ENCODE measurements at regions not wholly inside any gene's neighbourhood (a gene's known extent, or its start where the extent isn't known, plus 50 kb on each side); places are given as distances from the start of the nearest gene placed in this dataset.
A peak's percentile ranks its signal among the peaks of the same experiment; 100 is the strongest.

- Histone ChIP-seq H3K4me2 (ENCODE audit: low read depth, low read length, poor library complexity, severe bottlenecking) (no peak overlapping the region), H3F3A (ENCODE audit: low read depth) (no peaks in the 10 kb centered on the region), H3K9me2 (replicated peaks; ENCODE audit: low read depth, low read length) (no peaks in the 10 kb centered on the region), H3K79me2 (ENCODE audit: insufficient read depth, low read length) (no peaks in the 10 kb centered on the region), H3K9me3 (ENCODE audit: insufficient read depth, low read depth, low read length) (no peaks in the 10 kb centered on the region), H3K4me3 (ENCODE audit: low read length, poor library complexity, severe bottlenecking) (no peak overlapping the region), H2AFZ (ENCODE audit: low read length) (no peak overlapping the region), H4K20me1 (ENCODE audit: insufficient read depth, low read length, poor library complexity, severe bottlenecking) (no peaks in the 10 kb centered on the region), H3K36me3 (ENCODE audit: insufficient read depth, low read length) (no peaks in the 10 kb centered on the region), H3K4me1 (ENCODE audit: insufficient read depth, low read length, poor library complexity, severe bottlenecking) (no peaks in the 10 kb centered on the region), H3K9ac (ENCODE audit: low read depth, low read length, poor library complexity, severe bottlenecking) (no peak overlapping the region), H3K27me3 (ENCODE audit: insufficient read depth, low read length, poor library complexity, severe bottlenecking) (no peaks in the 10 kb centered on the region)
- TF ChIP-seq CTCF (conservative IDR thresholded peaks at IDR 0.05; ENCODE audit: low read length), result no peak
- no peak for TF ChIP-seq EZH2phosphoT487 (IDR thresholded peaks at IDR 0.05; ENCODE audit: borderline replicate concordance)
Measured at GRCh38 chr18:8478968-8479370, 130.3 kb upstream of the RAB12 start.

GRCh38 chr18:8479789-8480188 lies 129.4 kb upstream of the RAB12 start:
- H2AFZ ChIP-seq (ENCODE audit: low read length), result no peak overlapping the region; the same call in 1 of the 2 replicates
- no peaks in the 10 kb centered on the region for H3K9me3 ChIP-seq (ENCODE audit: insufficient read depth, low read depth, low read length)

GRCh38 chr18:8480506-8481328 lies 128.5 kb upstream of the RAB12 start:
- Histone ChIP-seq H3K36me3 (ENCODE audit: insufficient read depth, low read length) (no peaks in the 10 kb centered on the region), H4K20me1 (ENCODE audit: insufficient read depth, low read length, poor library complexity, severe bottlenecking) (no peaks in the 10 kb centered on the region), H3K4me1 (ENCODE audit: insufficient read depth, low read length, poor library complexity, severe bottlenecking) (no peaks in the 10 kb centered on the region), H3K9me2 (replicated peaks; ENCODE audit: low read depth, low read length) (no peaks in the 10 kb centered on the region), H2AFZ (ENCODE audit: low read length) (no peak overlapping the region; the same call in 1 of the 2 replicates), H3K9ac (ENCODE audit: low read depth, low read length, poor library complexity, severe bottlenecking) (no peak overlapping the region), H3K4me2 (ENCODE audit: low read depth, low read length, poor library complexity, severe bottlenecking) (no peak overlapping the region), H3K9me3 (ENCODE audit: insufficient read depth, low read depth, low read length) (no peaks in the 10 kb centered on the region), H3K79me2 (ENCODE audit: insufficient read depth, low read length) (no peaks in the 10 kb centered on the region), H3K4me3 (ENCODE audit: low read length, poor library complexity, severe bottlenecking) (no peak overlapping the region), H3K27me3 (ENCODE audit: insufficient read depth, low read length, poor library complexity, severe bottlenecking) (no peaks in the 10 kb centered on the region), H3F3A (ENCODE audit: low read depth) (no peaks in the 10 kb centered on the region)
- TF ChIP-seq CTCF (conservative IDR thresholded peaks at IDR 0.05; ENCODE audit: low read length) (peak; percentile 55), EZH2phosphoT487 (IDR thresholded peaks at IDR 0.05; ENCODE audit: borderline replicate concordance) (no peak)

More at GRCh38 chr18:8479789-8480188, 129.4 kb upstream of the RAB12 start:
- Histone ChIP-seq H3K79me2 (ENCODE audit: insufficient read depth, low read length) (no peaks in the 10 kb centered on the region), H3K9me2 (replicated peaks; ENCODE audit: low read depth, low read length) (no peaks in the 10 kb centered on the region), H3K27me3 (ENCODE audit: insufficient read depth, low read length, poor library complexity, severe bottlenecking) (no peaks in the 10 kb centered on the region), H3K4me3 (ENCODE audit: low read length, poor library complexity, severe bottlenecking) (no peak overlapping the region), H3K9ac (ENCODE audit: low read depth, low read length, poor library complexity, severe bottlenecking) (no peak overlapping the region), H3K4me1 (ENCODE audit: insufficient read depth, low read length, poor library complexity, severe bottlenecking) (no peaks in the 10 kb centered on the region), H3K36me3 (ENCODE audit: insufficient read depth, low read length) (no peaks in the 10 kb centered on the region), H4K20me1 (ENCODE audit: insufficient read depth, low read length, poor library complexity, severe bottlenecking) (no peaks in the 10 kb centered on the region), H3F3A (ENCODE audit: low read depth) (no peaks in the 10 kb centered on the region), H3K4me2 (ENCODE audit: low read depth, low read length, poor library complexity, severe bottlenecking) (no peak overlapping the region)
- no peak for TF ChIP-seq EZH2phosphoT487 (IDR thresholded peaks at IDR 0.05; ENCODE audit: borderline replicate concordance)
- TF ChIP-seq CTCF (conservative IDR thresholded peaks at IDR 0.05; ENCODE audit: low read length), result no peak
